ENCODE measurements at regions not wholly inside any gene's neighbourhood (a gene's known extent, or its start where the extent isn't known, plus 50 kb on each side); places are given as distances from the start of the nearest gene placed in this dataset.

GRCh38 chr15:26477044-26477443, 295.8 kb downstream of the GABRB3 start:
- no peak for DNase-seq

GRCh38 chr15:26475554-26475953, 297.3 kb downstream of the GABRB3 start:
- no peak for DNase-seq

GRCh38 chr15:26472661-26473060, 300.2 kb downstream of the GABRB3 start:
- no peak for DNase-seq

- DNase-seq, result no peak
These were observed 310.8 kb downstream of the GABRB3 start for GRCh38 chr15:26461847-26462608.

GRCh38 chr15:26460165-26460564, 312.7 kb downstream of the GABRB3 start:
- no peak for DNase-seq

GRCh38 chr15:26455828-26456227, 317.0 kb downstream of the GABRB3 start:
- no peak for DNase-seq

- no peak for DNase-seq
These were observed 319.0 kb downstream of the GABRB3 start for GRCh38 chr15:26453914-26454313.

- DNase-seq, result no peak
These were observed 320.9 kb downstream of the GABRB3 start for GRCh38 chr15:26451995-26452394.

- no peak for DNase-seq
These were observed 323.6 kb downstream of the GABRB3 start for GRCh38 chr15:26449291-26449690.

GRCh38 chr15:26443321-26443720, 329.5 kb downstream of the GABRB3 start:
- DNase-seq, result no peak

- DNase-seq, result no peak
These were observed 330.2 kb downstream of the GABRB3 start for GRCh38 chr15:26442680-26443079.

- no peak for DNase-seq
These were observed 333.2 kb downstream of the GABRB3 start for GRCh38 chr15:26439681-26440080.

GRCh38 chr15:26438718-26439117, 334.1 kb downstream of the GABRB3 start:
- DNase-seq, result no peak

GRCh38 chr15:26438316-26438715, 334.6 kb downstream of the GABRB3 start:
- DNase-seq, result no peak

GRCh38 chr15:26433818-26434217, 339.0 kb downstream of the GABRB3 start:
- no peak for DNase-seq

- no peak for DNase-seq
These were observed 339.8 kb downstream of the GABRB3 start for GRCh38 chr15:26433060-26433459.

GRCh38 chr15:26421065-26421464, 351.8 kb downstream of the GABRB3 start:
- no peak for DNase-seq

- DNase-seq, result no peak
These were observed 377.2 kb downstream of the GABRB3 start for GRCh38 chr15:26395624-26396023.

- no peak for DNase-seq
These were observed 378.1 kb downstream of the GABRB3 start for GRCh38 chr15:26394801-26395200.

GRCh38 chr15:26392956-26393355, 379.9 kb downstream of the GABRB3 start:
- DNase-seq, result no peak

GRCh38 chr15:26391567-26392194, 381.2 kb downstream of the GABRB3 start:
- DNase-seq, result no peak

GRCh38 chr15:26382444-26383072, 390.3 kb downstream of the GABRB3 start:
- DNase-seq, result no peak

- DNase-seq, result no peak
These were observed 394.6 kb downstream of the GABRB3 start for GRCh38 chr15:26378304-26378703.

- DNase-seq, result no peak
These were observed 396.6 kb downstream of the GABRB3 start for GRCh38 chr15:26376243-26376642.

Measured in activated CD4-positive, alpha-beta T cell treated with anti-CD3 and anti-CD28 coated beads, Interleukin-2, amount 50 U/mL, for 48 hours (primary cell).